GM23338 (cell line): ENCODE measurements at regions not wholly inside any gene's neighbourhood (a gene's known extent, or its start where the extent isn't known, plus 50 kb on each side); places are given as distances from the start of the nearest gene placed in this dataset.

Source experiments
- ATAC-seq: fragments of 200-7000 bp; cut with Tn5 transposase; 3 replicates; pipeline ENCODE4 v1.9.1; 2020
- DNase-seq: peaks from one replicate; pipeline ENCODE4 v3.0.0-alpha.2; 2015; ENCODE audit warnings: low spot score
- H2AFZ ChIP-seq: fragments of 200-600 bp; sonication (generic); 2 replicates; pipeline ENCODE4 v1.8.0; 2016; ENCODE audit warnings: antibody characterized with exemption, mild to moderate bottlenecking, moderate library complexity
- H3F3A ChIP-seq: fragments of 200-600 bp; sonication (generic); replicated peaks from 2 replicates; pipeline ENCODE4 v1.8.0; 2017; ENCODE audit warnings: antibody characterized with exemption, mixed run types, low read depth
- H3K27ac ChIP-seq: fragments of 200-600 bp; sonication (generic); 2 replicates; pipeline ENCODE4 v1.6.1; 2016; ENCODE audit warnings: low read depth
- H3K27me3 ChIP-seq: fragments of 200-600 bp; sonication (generic); 2 replicates; pipeline ENCODE4 v1.8.0; 2016; ENCODE audit warnings: mild to moderate bottlenecking, mixed run types, moderate library complexity; ENCODE audit not compliant: insufficient read depth
- H3K36me3 ChIP-seq: fragments of 200-600 bp; sonication (generic); 2 replicates; pipeline ENCODE4 v1.8.0; 2016; ENCODE audit warnings: mild to moderate bottlenecking; ENCODE audit not compliant: insufficient read depth
- H3K4me1 ChIP-seq: fragments of 200-600 bp; sonication (generic); 2 replicates; pipeline ENCODE4 v1.8.0; 2016; ENCODE audit warnings: mild to moderate bottlenecking, moderate library complexity; ENCODE audit not compliant: insufficient read depth
- H3K4me2 ChIP-seq: fragments of 200-600 bp; sonication (generic); 2 replicates; pipeline ENCODE4 v1.7.1; 2017; ENCODE audit warnings: mixed run types
- H3K4me3 ChIP-seq: fragments of 200-600 bp; sonication (generic); 2 replicates; pipeline ENCODE4 v1.6.1; 2016; ENCODE audit warnings: mixed run types
- H3K79me2 ChIP-seq: fragments of 200-600 bp; sonication (generic); replicated peaks from 2 replicates; pipeline ENCODE4 v1.8.0; 2017; ENCODE audit warnings: mild to moderate bottlenecking; ENCODE audit not compliant: insufficient read depth
- H3K9me2 ChIP-seq: fragments of 200-600 bp; sonication (generic); 2 replicates; pipeline ENCODE4 v1.8.0; 2017; ENCODE audit not compliant: insufficient read depth
- H4K20me1 ChIP-seq: fragments of 200-600 bp; sonication (generic); replicated peaks from 2 replicates; pipeline ENCODE4 v1.8.0; 2017; ENCODE audit warnings: mild to moderate bottlenecking; ENCODE audit not compliant: insufficient read depth
- H3K27ac Mint-ChIP-seq: 2 replicates; pipeline ENCODE4 v1.8.0; 2020; ENCODE audit warnings: inconsistent platforms, mild to moderate bottlenecking, moderate library complexity, mixed read lengths
- H3K27me3 Mint-ChIP-seq: 3 replicates; pipeline ENCODE4 v1.8.0; 2022; ENCODE audit warnings: low read depth, mild to moderate bottlenecking, moderate library complexity, mixed read lengths, inconsistent platforms; ENCODE audit not compliant: insufficient read depth, poor library complexity
- H3K36me3 Mint-ChIP-seq: 3 replicates; pipeline ENCODE4 v1.8.0; 2021; ENCODE audit warnings: low read depth, mild to moderate bottlenecking, inconsistent platforms, moderate library complexity, mixed read lengths
- H3K4me1 Mint-ChIP-seq: 3 replicates; pipeline ENCODE4 v1.8.0; 2020; ENCODE audit warnings: mild to moderate bottlenecking, inconsistent platforms, mixed read lengths
- H3K4me3 Mint-ChIP-seq: 3 replicates; pipeline ENCODE4 v1.8.0; 2021; ENCODE audit warnings: moderate library complexity, mild to moderate bottlenecking, inconsistent platforms, mixed read lengths
- H3K9me3 Mint-ChIP-seq: 3 replicates; pipeline ENCODE4 v1.8.0; 2020; ENCODE audit warnings: moderate library complexity, mild to moderate bottlenecking, inconsistent platforms, mixed read lengths
- CREB1 ChIP-seq: fragments of 250-450 bp; sonication (Bioruptor Pico); IDR thresholded peaks from 2 replicates; pipeline ENCODE4 v1.5.0; 2020; ENCODE audit warnings: low read depth, mild to moderate bottlenecking, moderate library complexity
- ETS1 ChIP-seq: IDR thresholded peaks from 2 replicates; pipeline ENCODE4 v1.6.1; 2016; ENCODE audit warnings: antibody characterized with exemption
- EZH2 ChIP-seq: fragments of 200-600 bp; sonication (generic); IDR thresholded peaks from one replicate; pipeline ENCODE4 v1.8.0; 2017; ENCODE audit warnings: antibody characterized with exemption, mild to moderate bottlenecking, low read depth; ENCODE audit not compliant: unreplicated experiment
- EZH2phosphoT487 ChIP-seq: fragments of 200-600 bp; sonication (generic); IDR thresholded peaks from one replicate; pipeline ENCODE4 v1.8.1; 2018; ENCODE audit warnings: antibody characterized with exemption; ENCODE audit not compliant: unreplicated experiment
- NANOG ChIP-seq: IDR thresholded peaks from 2 replicates; pipeline ENCODE4 v1.6.1; 2016; ENCODE audit warnings: antibody characterized with exemption, borderline replicate concordance
- REST ChIP-seq: IDR thresholded peaks from one replicate; pipeline ENCODE4 v1.6.1; 2018; ENCODE audit warnings: antibody characterized with exemption; ENCODE audit not compliant: unreplicated experiment
- STAT1 ChIP-seq: IDR thresholded peaks from one replicate; pipeline ENCODE4 v1.6.1; 2016; ENCODE audit warnings: antibody characterized with exemption; ENCODE audit not compliant: unreplicated experiment
- ZNF114 ChIP-seq: fragments of 250-450 bp; sonication (Bioruptor Pico); IDR thresholded peaks from 2 replicates; pipeline ENCODE4 v1.5.0; 2020; ENCODE audit warnings: mild to moderate bottlenecking, moderate library complexity
- ZNF331 ChIP-seq: fragments of 250-450 bp; sonication (Bioruptor Pico); IDR thresholded peaks from 2 replicates; pipeline ENCODE4 v1.5.0; 2020; ENCODE audit warnings: low read depth, mild to moderate bottlenecking, moderate library complexity
- ZNF462 ChIP-seq: fragments of 250-450 bp; sonication (Bioruptor Pico); IDR thresholded peaks from 2 replicates; pipeline ENCODE4 v1.5.0; 2020; ENCODE audit warnings: mild to moderate bottlenecking, moderate library complexity
- TF ChIP-seq, protein P1 (sequence below), 2 experiments: fragments of 200-600 bp in 1 of 2; sonication (generic) in 1 of 2; conservative IDR thresholded peaks; 2 replicates each; pipeline versions ENCODE4 v1.5.1 to v1.6.1; 2016 to 2017; ENCODE audit warnings: antibody characterized with exemption in 2 of 2, low read depth in 2 of 2, mild to moderate bottlenecking in 2 of 2, moderate library complexity in 1 of 2

GRCh38 chrY:21267164-21267563 is 244.0 kb upstream of the RBMY1B start:
- TF ChIP-seq STAT1 (no peak), ZNF331 (no peak), REST (no peak), CREB1 (CRISPR knock-in tag) (no peak), ZNF114 (CRISPR knock-in tag) (no peak), ETS1 (no peak), ZNF462 (CRISPR knock-in tag) (no peak), NANOG (no peak), EZH2phosphoT487 (no peak), EZH2 (no peak)
- TF ChIP-seq, protein P1, sequence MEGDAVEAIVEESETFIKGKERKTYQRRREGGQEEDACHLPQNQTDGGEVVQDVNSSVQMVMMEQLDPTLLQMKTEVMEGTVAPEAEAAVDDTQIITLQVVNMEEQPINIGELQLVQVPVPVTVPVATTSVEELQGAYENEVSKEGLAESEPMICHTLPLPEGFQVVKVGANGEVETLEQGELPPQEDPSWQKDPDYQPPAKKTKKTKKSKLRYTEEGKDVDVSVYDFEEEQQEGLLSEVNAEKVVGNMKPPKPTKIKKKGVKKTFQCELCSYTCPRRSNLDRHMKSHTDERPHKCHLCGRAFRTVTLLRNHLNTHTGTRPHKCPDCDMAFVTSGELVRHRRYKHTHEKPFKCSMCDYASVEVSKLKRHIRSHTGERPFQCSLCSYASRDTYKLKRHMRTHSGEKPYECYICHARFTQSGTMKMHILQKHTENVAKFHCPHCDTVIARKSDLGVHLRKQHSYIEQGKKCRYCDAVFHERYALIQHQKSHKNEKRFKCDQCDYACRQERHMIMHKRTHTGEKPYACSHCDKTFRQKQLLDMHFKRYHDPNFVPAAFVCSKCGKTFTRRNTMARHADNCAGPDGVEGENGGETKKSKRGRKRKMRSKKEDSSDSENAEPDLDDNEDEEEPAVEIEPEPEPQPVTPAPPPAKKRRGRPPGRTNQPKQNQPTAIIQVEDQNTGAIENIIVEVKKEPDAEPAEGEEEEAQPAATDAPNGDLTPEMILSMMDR (conservative IDR thresholded peaks at IDR 0.05; ENCODE audit: low read depth in 2 of 2): no peak
- DNase-seq (no peak), ATAC-seq (no peak)
- Mint-ChIP-seq H3K36me3 (peaks cover 3% of the 10 kb centered on the region; the same call in 1 of the 3 replicates), H3K4me3 (no peak overlapping the region), H3K4me1 (no peaks in the 10 kb centered on the region), H3K27me3 (no peaks in the 10 kb centered on the region), H3K9me3 (peaks cover 64% of the 10 kb centered on the region), H3K27ac (no peak overlapping the region)
- Histone ChIP-seq H3K4me2 (no peak overlapping the region), H3K79me2 (no peaks in the 10 kb centered on the region), H3K4me1 (no peaks in the 10 kb centered on the region), H3K27ac (no peak overlapping the region), H3K27me3 (no peaks in the 10 kb centered on the region), H3K9me2 (no peaks in the 10 kb centered on the region), H4K20me1 (no peaks in the 10 kb centered on the region), H3K36me3 (no peaks in the 10 kb centered on the region), H2AFZ (no peak overlapping the region), H3F3A (no peaks in the 10 kb centered on the region), H3K4me3 (no peak overlapping the region)
